Tibial artery (tissue), 4 donors: ENCODE measurements at regions not wholly inside any gene's neighbourhood (a gene's known extent, or its start where the extent isn't known, plus 50 kb on each side); places are given as distances from the start of the nearest gene placed in this dataset.
"Not testable (repeated sequence)": the region's sequence is repeated elsewhere in the genome, so short reads cannot be mapped to it uniquely, and the experiment has no call there.

Experiments used
- DNase-seq, 2 donors: peaks; one replicate each; pipeline ENCODE4 v3.0.0-alpha.2; 2019
- H3K27ac ChIP-seq, 2 donors: fragments of 200-600 bp; sonication (generic) in 1 of 2; 1 replicate in 1 of 2; 2 replicates in 1 of 2; pipeline ENCODE4 v1.5.1; 2018 to 2019; ENCODE audit warnings: mild to moderate bottlenecking in 1 of 2
- H3K27me3 ChIP-seq, 2 donors: fragments of 200-600 bp; sonication (generic) in 1 of 2; one replicate each; pipeline versions ENCODE4 v1.5.1 to v1.6.0; 2016 to 2019
- H3K36me3 ChIP-seq, 3 donors: fragments of 200-600 bp; sonication (generic) in 2 of 3; one replicate each; pipeline ENCODE4 v1.5.1; 2016 to 2019; ENCODE audit warnings: mild to moderate bottlenecking in 2 of 3
- H3K4me1 ChIP-seq, 4 donors: fragments of 200-600 bp; sonication (generic) in 2 of 4; 1 replicate in 3 of 4; 2 replicates in 1 of 4; pipeline ENCODE4 v1.5.1; 2016 to 2019
- H3K4me3 ChIP-seq, 2 donors: fragments of 200-600 bp; sonication (generic) in 1 of 2; 1 replicate in 1 of 2; 2 replicates in 1 of 2; pipeline ENCODE4 v1.5.1; 2018 to 2019; ENCODE audit warnings: mild to moderate bottlenecking in 2 of 2
- H3K9me3 ChIP-seq, 3 donors: fragments of 200-600 bp; sonication (generic) in 1 of 3; one replicate each; pipeline ENCODE4 v1.5.1; 2016 to 2019
- CTCF ChIP-seq, 2 experiments: fragments of 200-600 bp in 1 of 2; fragments of 450-650 bp in 1 of 2; IDR thresholded peaks; one replicate each; pipeline ENCODE4 v1.5.1; 2017 to 2019; ENCODE audit warnings: antibody characterized with exemption in 2 of 2, mild to moderate bottlenecking in 1 of 2, moderate library complexity in 1 of 2
- intact Hi-C: fragments of 100-400 bp; cut with DNase I; formaldehyde crosslinking; loops from one replicate; pipeline ENCODE4 v1.15.0; 2023; ENCODE audit warnings: low total_unique reads

- intact Hi-C loops, result no loop called here
- DNase-seq, result no peak
- H3K4me1 ChIP-seq, result no peaks in the 10 kb centered on the region
- H3K27ac ChIP-seq, result no peak overlapping the region
- TF ChIP-seq CTCF (IDR thresholded peaks at IDR 0.05), result no peak
- no peaks in the 10 kb centered on the region for H3K9me3 ChIP-seq
- no peak overlapping the region for H3K4me3 ChIP-seq
- no peaks in the 10 kb centered on the region for H3K27me3 ChIP-seq
- H3K36me3 ChIP-seq, result no peaks in the 10 kb centered on the region
Measured at GRCh38 chr11:37841016-37841415, 1243.0 kb upstream of the RAG2 start.

- H3K4me1 ChIP-seq, H3K27me3 ChIP-seq, H3K36me3 ChIP-seq, H3K27ac ChIP-seq, intact Hi-C loops, DNase-seq, H3K9me3 ChIP-seq, H3K4me3 ChIP-seq: not testable (repeated sequence)
Measured at GRCh38 chr11:37840345-37840744, 1242.3 kb upstream of the RAG2 start.

- DNase-seq, result no peak
- Histone ChIP-seq H3K27ac (no peak overlapping the region), H3K36me3 (no peaks in the 10 kb centered on the region), H3K9me3 (no peaks in the 10 kb centered on the region), H3K27me3 (no peaks in the 10 kb centered on the region), H3K4me1 (no peaks in the 10 kb centered on the region), H3K4me3 (no peak overlapping the region)
- intact Hi-C loops, result no loop called here
- no peak for TF ChIP-seq CTCF (IDR thresholded peaks at IDR 0.05)
Measured at GRCh38 chr11:37830529-37830928, 1232.5 kb upstream of the RAG2 start.

- no peak for DNase-seq
- H3K4me1 ChIP-seq, result no peaks in the 10 kb centered on the region
- intact Hi-C loops, result no loop called here
- H3K36me3 ChIP-seq, result no peaks in the 10 kb centered on the region
- no peaks in the 10 kb centered on the region for H3K27me3 ChIP-seq
- H3K4me3 ChIP-seq, result no peak overlapping the region
- H3K9me3 ChIP-seq, result no peaks in the 10 kb centered on the region
- no peak for TF ChIP-seq CTCF (IDR thresholded peaks at IDR 0.05)
- H3K27ac ChIP-seq, result no peak overlapping the region
Measured at GRCh38 chr11:37817727-37818270, 1219.8 kb upstream of the RAG2 start.

GRCh38 chr11:37812281-37812880 lies 1214.3 kb upstream of the RAG2 start:
- Histone ChIP-seq H3K9me3 (no peaks in the 10 kb centered on the region), H3K4me1 (no peaks in the 10 kb centered on the region), H3K4me3 (no peak overlapping the region), H3K36me3 (no peaks in the 10 kb centered on the region), H3K27me3 (no peaks in the 10 kb centered on the region), H3K27ac (no peak overlapping the region)
- intact Hi-C loops, result no loop called here
- no peak for TF ChIP-seq CTCF (IDR thresholded peaks at IDR 0.05)
- DNase-seq, result no peak

GRCh38 chr11:37811349-37811748 lies 1213.3 kb upstream of the RAG2 start:
- no peak for TF ChIP-seq CTCF (IDR thresholded peaks at IDR 0.05)
- H3K9me3 ChIP-seq, result no peaks in the 10 kb centered on the region
- no peaks in the 10 kb centered on the region for H3K36me3 ChIP-seq
- DNase-seq, result no peak
- H3K27ac ChIP-seq, result no peak overlapping the region
- intact Hi-C loops, result no loop called here
- H3K4me3 ChIP-seq, result no peak overlapping the region
- no peaks in the 10 kb centered on the region for H3K4me1 ChIP-seq
- no peaks in the 10 kb centered on the region for H3K27me3 ChIP-seq
